HG03469 (cell line): ENCODE measurements at regions not wholly inside any gene's neighbourhood (a gene's known extent, or its start where the extent isn't known, plus 50 kb on each side); places are given as distances from the start of the nearest gene placed in this dataset.
"Not testable (repeated sequence)": the region's sequence is repeated elsewhere in the genome, so short reads cannot be mapped to it uniquely, and the experiment has no call there.

Experiments used
- ATAC-seq: cut with Tn5 transposase; IDR thresholded peaks from one replicate; pipeline ENCODE4 v1.9.1; 2021; ENCODE audit warnings: mild to moderate bottlenecking, moderate library complexity, moderate number of reproducible peaks; ENCODE audit not compliant: unreplicated experiment

GRCh38 chr5:57776035-57776434 is 293.4 kb upstream of the ACTBL2 start:
- ATAC-seq: no peak

- ATAC-seq: no peak
These were observed 291.8 kb upstream of the ACTBL2 start for GRCh38 chr5:57774439-57774838.

GRCh38 chr5:57772512-57772911 is 289.9 kb upstream of the ACTBL2 start:
- no peak for ATAC-seq

- no peak for ATAC-seq
These were observed 287.4 kb upstream of the ACTBL2 start for GRCh38 chr5:57770039-57770438.

GRCh38 chr5:57768745-57769144 is 286.1 kb upstream of the ACTBL2 start:
- no peak for ATAC-seq

GRCh38 chr5:57764479-57765089 is 282.0 kb upstream of the ACTBL2 start:
- ATAC-seq: no peak

- ATAC-seq: no peak
These were observed 278.9 kb upstream of the ACTBL2 start for GRCh38 chr5:57761513-57761912.

- ATAC-seq: no peak
These were observed 272.0 kb upstream of the ACTBL2 start for GRCh38 chr5:57754616-57755015.

- ATAC-seq: no peak
These were observed 270.8 kb upstream of the ACTBL2 start for GRCh38 chr5:57753446-57753845.

- ATAC-seq: no peak
These were observed 269.1 kb upstream of the ACTBL2 start for GRCh38 chr5:57751710-57752109.

- no peak for ATAC-seq
These were observed 268.3 kb upstream of the ACTBL2 start for GRCh38 chr5:57750891-57751290.

GRCh38 chr5:57750282-57750681 is 267.7 kb upstream of the ACTBL2 start:
- no peak for ATAC-seq

GRCh38 chr5:57749396-57749795 is 266.8 kb upstream of the ACTBL2 start:
- ATAC-seq: no peak

GRCh38 chr5:57745700-57746651 is 263.4 kb upstream of the ACTBL2 start:
- ATAC-seq: no peak

- no peak for ATAC-seq
These were observed 262.4 kb upstream of the ACTBL2 start for GRCh38 chr5:57745029-57745428.

GRCh38 chr5:57741336-57741735 is 258.7 kb upstream of the ACTBL2 start:
- no peak for ATAC-seq

GRCh38 chr5:57738787-57739186 is 256.2 kb upstream of the ACTBL2 start:
- no peak for ATAC-seq

- ATAC-seq: no peak
These were observed 255.7 kb upstream of the ACTBL2 start for GRCh38 chr5:57738301-57738700.

- no peak for ATAC-seq
These were observed 254.1 kb upstream of the ACTBL2 start for GRCh38 chr5:57736716-57737115.

- not testable (repeated sequence) for ATAC-seq
These were observed 252.9 kb upstream of the ACTBL2 start for GRCh38 chr5:57735279-57736153.

GRCh38 chr5:57734296-57734695 is 251.7 kb upstream of the ACTBL2 start:
- ATAC-seq: no peak
